CD4-positive, alpha-beta T cell (primary cell): ENCODE measurements at regions not wholly inside any gene's neighbourhood (a gene's known extent, or its start where the extent isn't known, plus 50 kb on each side); places are given as distances from the start of the nearest gene placed in this dataset.

Source experiments
- ATAC-seq: fragments of 200-7000 bp; cut with Tn5 transposase; one replicate; pipeline ENCODE4 v1.10.0; 2022; ENCODE audit warnings: mild to moderate bottlenecking; ENCODE audit not compliant: poor library complexity
- CTCF ChIA-PET: fragments of 350-600 bp; sonication (Branson Sonifier 250); formaldehyde crosslinking; loops from one replicate; lab custom pipeline; 2021; ENCODE audit warnings: antibody characterized with exemption, inconsistent platforms; lab: Charles Lee
- POLR2A ChIA-PET: fragments of 350-600 bp; sonication (Branson Sonifier 250); formaldehyde crosslinking; loops from one replicate; lab custom pipeline; 2021; ENCODE audit warnings: antibody characterized with exemption, inconsistent platforms; lab: Charles Lee
- DNase-seq, 14 experiments: peaks; one replicate each; pipeline ENCODE4 v3.0.0-alpha.2; 2013 to 2020; ENCODE audit warnings: mixed read lengths in 2 of 14
- H3K27ac ChIP-seq, 2 donors: one replicate each; pipeline versions ENCODE4 v1.5.1 to v1.7.0; 2013; ENCODE audit warnings: low read length in 2 of 2, low read depth in 1 of 2, mild to moderate bottlenecking in 1 of 2
- H3K27me3 ChIP-seq, 2 experiments: 1 replicate in 1 of 2; 2 replicates in 1 of 2; pipeline versions ENCODE4 v1.6.1 to v1.7.0; 2013; ENCODE audit warnings: low read length in 2 of 2, control low read depth in 1 of 2, mild to moderate bottlenecking in 1 of 2, moderate library complexity in 1 of 2; ENCODE audit not compliant: insufficient read depth in 2 of 2, control insufficient read depth in 1 of 2
- H3K36me3 ChIP-seq: one replicate; pipeline ENCODE4 v1.6.1; 2013; ENCODE audit warnings: low read length, control low read depth; ENCODE audit not compliant: insufficient read depth
- H3K4me1 ChIP-seq: one replicate; pipeline ENCODE4 v1.6.1; 2013; ENCODE audit warnings: low read length, control low read depth; ENCODE audit not compliant: insufficient read depth
- H3K4me3 ChIP-seq: one replicate; pipeline ENCODE4 v1.5.1; 2013; ENCODE audit warnings: mild to moderate bottlenecking, low read length, moderate library complexity
- H3K9me3 ChIP-seq, 2 experiments: 1 replicate in 1 of 2; 2 replicates in 1 of 2; pipeline versions ENCODE4 v1.6.1 to v1.7.0; 2013; ENCODE audit warnings: low read length in 2 of 2, mild to moderate bottlenecking in 2 of 2, control low read depth in 1 of 2, moderate library complexity in 1 of 2; ENCODE audit not compliant: control insufficient read depth in 1 of 2, insufficient read depth in 1 of 2
- H3K27ac Mint-ChIP-seq: one replicate; pipeline ENCODE4 v1.8.0; 2020; ENCODE audit warnings: mixed read lengths
- H3K27me3 Mint-ChIP-seq: one replicate; pipeline ENCODE4 v1.8.0; 2021; ENCODE audit warnings: mixed read lengths
- H3K36me3 Mint-ChIP-seq: one replicate; pipeline ENCODE4 v1.8.0; 2021; ENCODE audit warnings: low read depth, mixed read lengths
- H3K4me1 Mint-ChIP-seq: one replicate; pipeline ENCODE4 v1.8.0; 2021; ENCODE audit warnings: low read depth, mixed read lengths
- H3K4me3 Mint-ChIP-seq: one replicate; pipeline ENCODE4 v1.8.0; 2020; ENCODE audit warnings: mild to moderate bottlenecking, mixed read lengths
- H3K9me3 Mint-ChIP-seq: one replicate; pipeline ENCODE4 v1.8.0; 2020; ENCODE audit warnings: mixed read lengths
- intact Hi-C, 2 experiments: fragments of 100-400 bp; cut with DNase I in 1 of 2; cut with micrococcal nuclease in 1 of 2; formaldehyde crosslinking; loops; one replicate each; pipeline versions ENCODE4 v1.15.1 to v1.9.0; 2023 to 2025; cut with DNase I, micrococcal nuclease
- TF ChIP-seq, protein P1 (sequence below): fragments of 200-600 bp; IDR thresholded peaks from one replicate; pipeline ENCODE4 v1.8.0; 2022; ENCODE audit warnings: antibody characterized with exemption, mild to moderate bottlenecking

DNA sequence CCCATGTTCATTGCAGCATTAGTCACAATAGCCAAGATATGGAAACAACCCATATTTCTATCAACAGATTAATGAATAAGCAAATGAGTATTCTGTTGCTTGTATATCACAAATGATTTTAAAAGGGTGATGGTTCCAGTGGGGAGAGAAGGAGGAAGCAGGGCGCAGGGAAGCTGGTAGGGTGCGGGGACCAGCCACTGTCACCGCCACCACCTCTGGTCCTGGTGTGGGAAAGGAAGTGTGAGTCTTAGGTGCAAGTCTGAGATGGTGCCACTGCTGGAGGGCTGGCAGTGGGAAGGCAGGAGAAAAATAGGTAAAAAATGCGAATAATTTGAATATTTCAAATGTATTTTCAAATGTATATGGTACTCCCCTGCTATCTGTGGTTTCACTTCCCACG, 286.8 kb upstream of the DDX53 start:
- Mint-ChIP-seq H3K4me1 (no peaks in the 10 kb centered on the region), H3K36me3 (no peaks in the 10 kb centered on the region), H3K27ac (no peak overlapping the region), H3K4me3 (no peak overlapping the region), H3K9me3 (no peaks in the 10 kb centered on the region), H3K27me3 (no peaks in the 10 kb centered on the region)
- DNase-seq (no peak), ATAC-seq (no peak)
- H3K36me3 ChIP-seq: no peaks in the 10 kb centered on the region
- TF ChIP-seq, protein P1, sequence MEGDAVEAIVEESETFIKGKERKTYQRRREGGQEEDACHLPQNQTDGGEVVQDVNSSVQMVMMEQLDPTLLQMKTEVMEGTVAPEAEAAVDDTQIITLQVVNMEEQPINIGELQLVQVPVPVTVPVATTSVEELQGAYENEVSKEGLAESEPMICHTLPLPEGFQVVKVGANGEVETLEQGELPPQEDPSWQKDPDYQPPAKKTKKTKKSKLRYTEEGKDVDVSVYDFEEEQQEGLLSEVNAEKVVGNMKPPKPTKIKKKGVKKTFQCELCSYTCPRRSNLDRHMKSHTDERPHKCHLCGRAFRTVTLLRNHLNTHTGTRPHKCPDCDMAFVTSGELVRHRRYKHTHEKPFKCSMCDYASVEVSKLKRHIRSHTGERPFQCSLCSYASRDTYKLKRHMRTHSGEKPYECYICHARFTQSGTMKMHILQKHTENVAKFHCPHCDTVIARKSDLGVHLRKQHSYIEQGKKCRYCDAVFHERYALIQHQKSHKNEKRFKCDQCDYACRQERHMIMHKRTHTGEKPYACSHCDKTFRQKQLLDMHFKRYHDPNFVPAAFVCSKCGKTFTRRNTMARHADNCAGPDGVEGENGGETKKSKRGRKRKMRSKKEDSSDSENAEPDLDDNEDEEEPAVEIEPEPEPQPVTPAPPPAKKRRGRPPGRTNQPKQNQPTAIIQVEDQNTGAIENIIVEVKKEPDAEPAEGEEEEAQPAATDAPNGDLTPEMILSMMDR: no peak
- H3K4me3 ChIP-seq: no peak overlapping the region
- ChIA-PET POLR2A (no interaction called here), CTCF (no interaction called here)
- no peak overlapping the region for H3K27ac ChIP-seq
- no peaks in the 10 kb centered on the region for H3K27me3 ChIP-seq
- no peaks in the 10 kb centered on the region for H3K4me1 ChIP-seq
- intact Hi-C loops: no loop called here
- no peaks in the 10 kb centered on the region for H3K9me3 ChIP-seq

DNA sequence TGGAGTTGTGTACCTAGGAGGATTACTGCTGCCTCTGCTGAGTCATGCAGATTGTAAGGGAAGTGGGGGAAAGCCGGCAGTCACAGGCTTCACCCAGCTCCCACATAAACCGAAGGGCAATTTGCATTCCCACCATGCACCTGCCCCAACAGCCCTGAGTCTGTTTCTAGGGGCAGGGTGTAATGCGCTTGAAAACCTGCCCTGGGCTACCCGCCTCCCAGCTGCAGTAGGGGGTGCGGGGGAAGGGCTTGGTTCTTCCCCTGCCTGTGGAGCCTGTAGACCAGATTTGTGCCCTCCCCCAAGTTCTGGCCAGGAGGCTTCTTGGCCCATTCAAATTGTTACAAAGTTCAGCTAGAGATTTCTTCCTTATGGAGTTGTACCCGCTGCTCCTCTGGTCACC, 269.2 kb upstream of the DDX53 start:
- Histone ChIP-seq H3K27me3 (no peaks in the 10 kb centered on the region), H3K4me1 (no peaks in the 10 kb centered on the region), H3K36me3 (no peaks in the 10 kb centered on the region), H3K27ac (no peak overlapping the region), H3K4me3 (no peak overlapping the region), H3K9me3 (peaks cover 0 to 4% of the 10 kb centered on the region in 2 experiments)
- ChIA-PET POLR2A (no interaction called here), CTCF (no interaction called here)
- Mint-ChIP-seq H3K9me3 (no peaks in the 10 kb centered on the region), H3K4me1 (no peaks in the 10 kb centered on the region), H3K4me3 (no peak overlapping the region), H3K27ac (no peak overlapping the region), H3K27me3 (peaks cover 3% of the 10 kb centered on the region), H3K36me3 (no peaks in the 10 kb centered on the region)
- DNase-seq (no peak), ATAC-seq (no peak)
- intact Hi-C loops: no loop called here
- TF ChIP-seq, protein P1: no peak

DNA sequence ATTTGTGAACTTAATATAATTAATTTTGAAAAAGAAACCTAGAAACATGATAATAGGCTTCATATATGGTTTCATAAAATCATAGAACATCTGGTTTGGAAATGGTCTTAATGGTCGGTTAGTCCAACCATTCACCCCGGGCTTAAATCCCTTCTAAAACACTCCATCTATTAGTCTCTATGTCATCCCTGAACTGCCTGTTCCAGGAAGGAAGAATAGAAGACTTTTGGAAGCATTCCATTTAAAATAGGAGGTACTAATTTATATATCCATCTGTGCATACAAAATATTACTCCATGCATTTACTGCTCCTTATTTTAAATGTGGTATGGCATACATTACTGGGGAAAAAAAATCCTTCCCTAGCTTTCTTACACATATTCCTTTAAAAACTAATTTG, 262.2 kb upstream of the DDX53 start:
- TF ChIP-seq, protein P1: no peak
- Mint-ChIP-seq H3K9me3 (no peaks in the 10 kb centered on the region), H3K4me1 (no peaks in the 10 kb centered on the region), H3K4me3 (no peak overlapping the region), H3K36me3 (no peaks in the 10 kb centered on the region), H3K27ac (no peak overlapping the region), H3K27me3 (peaks cover 3% of the 10 kb centered on the region)
- Histone ChIP-seq H3K27ac (no peak overlapping the region), H3K36me3 (no peaks in the 10 kb centered on the region), H3K27me3 (no peaks in the 10 kb centered on the region), H3K4me1 (no peaks in the 10 kb centered on the region), H3K9me3 (no peaks in the 10 kb centered on the region), H3K4me3 (no peak overlapping the region)
- intact Hi-C loops: no loop called here
- ChIA-PET CTCF (interaction anchor here (1.6 kb wide), 1 partner anchor 11 kb away, joined by 5 read pairs; no protein-coding TSS in a partner anchor), POLR2A (no interaction called here)
- DNase-seq (no peak), ATAC-seq (no peak)
